HS-27A (cell line): ENCODE measurements at regions not wholly inside any gene's neighbourhood (a gene's known extent, or its start where the extent isn't known, plus 50 kb on each side); places are given as distances from the start of the nearest gene placed in this dataset.

Source experiments
- DNase-seq: peaks from one replicate; pipeline ENCODE4 v3.0.0-alpha.2; 2012; ENCODE audit warnings: low read depth, missing footprints

GRCh38 chr2:145829931-145830330 is 1310.0 kb upstream of the ZEB2 start:
- DNase-seq = no peak

GRCh38 chr2:145827235-145827634 is 1307.3 kb upstream of the ZEB2 start:
- DNase-seq = no peak

GRCh38 chr2:145824384-145824783 is 1304.5 kb upstream of the ZEB2 start:
- DNase-seq = no peak

GRCh38 chr2:145822892-145823534 is 1303.1 kb upstream of the ZEB2 start:
- DNase-seq = no peak

GRCh38 chr2:145820651-145821050 is 1300.7 kb upstream of the ZEB2 start:
- no peak for DNase-seq

- no peak for DNase-seq
Observed at GRCh38 chr2:145818890-145819504, 1299.1 kb upstream of the ZEB2 start.

- no peak for DNase-seq
Observed at GRCh38 chr2:145815933-145816332, 1296.0 kb upstream of the ZEB2 start.

- DNase-seq = peak; percentile 3
Observed at GRCh38 chr2:145813481-145813880, 1293.6 kb upstream of the ZEB2 start.

GRCh38 chr2:145812165-145812554 is 1292.2 kb upstream of the ZEB2 start:
- no peak for DNase-seq

GRCh38 chr2:145811276-145812164 is 1291.6 kb upstream of the ZEB2 start:
- no peak for DNase-seq

- peak; percentile 17 for DNase-seq
Observed at GRCh38 chr2:145807968-145808367, 1288.0 kb upstream of the ZEB2 start.

GRCh38 chr2:145807554-145807953 is 1287.6 kb upstream of the ZEB2 start:
- no peak for DNase-seq

GRCh38 chr2:145806546-145806945 is 1286.6 kb upstream of the ZEB2 start:
- DNase-seq = no peak

GRCh38 chr2:145802133-145802532 is 1282.2 kb upstream of the ZEB2 start:
- no peak for DNase-seq

GRCh38 chr2:145801210-145801609 is 1281.3 kb upstream of the ZEB2 start:
- no peak for DNase-seq

GRCh38 chr2:145800151-145801091 is 1280.5 kb upstream of the ZEB2 start:
- DNase-seq = no peak

- DNase-seq = no peak
Observed at GRCh38 chr2:145799595-145800108, 1279.7 kb upstream of the ZEB2 start.

- DNase-seq = no peak
Observed at GRCh38 chr2:145798419-145798818, 1278.5 kb upstream of the ZEB2 start.

- DNase-seq = no peak
Observed at GRCh38 chr2:145797692-145798091, 1277.8 kb upstream of the ZEB2 start.

- DNase-seq = no peak
Observed at GRCh38 chr2:145792745-145793144, 1272.8 kb upstream of the ZEB2 start.

- no peak for DNase-seq
Observed at GRCh38 chr2:145789636-145790035, 1269.7 kb upstream of the ZEB2 start.
